Prostate gland (tissue), 2 donors: ENCODE measurements at regions not wholly inside any gene's neighbourhood (a gene's known extent, or its start where the extent isn't known, plus 50 kb on each side); places are given as distances from the start of the nearest gene placed in this dataset.

Experiments
- CTCF ChIP-seq, 4 experiments: fragments of 200-600 bp in 2 of 4; fragments of 450-650 bp in 2 of 4; sonication (generic) in 2 of 4; IDR thresholded peaks; 1 replicate in 3 of 4; 2 replicates in 1 of 4; pipeline ENCODE4 v1.5.1; 2016 to 2019; ENCODE audit warnings: antibody characterized with exemption in 4 of 4, mild to moderate bottlenecking in 2 of 4, moderate library complexity in 2 of 4
- POLR2A ChIP-seq: fragments of 450-650 bp; IDR thresholded peaks from one replicate; pipeline ENCODE4 v1.6.1; 2016; ENCODE audit warnings: antibody characterized with exemption, mild to moderate bottlenecking

DNA sequence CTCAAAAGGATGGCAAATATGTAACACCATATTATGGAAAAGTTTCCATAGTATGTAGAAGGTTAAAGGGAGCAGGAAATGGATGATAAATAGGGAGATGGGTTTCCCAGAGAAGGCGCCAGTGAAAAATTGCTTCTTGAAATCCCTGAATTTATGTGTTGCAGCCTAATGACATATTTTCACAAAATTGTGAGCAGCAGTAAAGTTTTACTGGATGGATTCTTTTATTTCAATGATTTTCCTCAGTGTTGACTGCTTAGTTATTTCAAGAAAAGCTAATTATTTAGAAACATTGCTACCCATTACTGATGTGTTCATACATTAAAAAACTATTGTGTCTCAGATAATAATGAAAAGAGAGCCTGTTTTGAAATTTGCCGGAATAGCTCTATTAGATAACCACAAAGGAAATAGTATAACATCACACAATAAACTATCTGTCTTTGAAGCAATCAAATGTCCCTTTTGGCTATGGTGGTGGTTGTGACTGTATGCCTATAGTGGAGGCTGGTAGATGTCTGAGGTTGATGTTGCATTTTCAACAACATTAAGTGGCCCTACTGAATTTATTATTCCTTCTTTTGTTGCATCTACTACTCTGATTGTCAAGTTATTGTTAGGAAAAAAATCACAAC is 169.9 kb upstream of the HAND2 start:
- no peak for TF ChIP-seq CTCF (IDR thresholded peaks at IDR 0.05)
- TF ChIP-seq POLR2A, result no peak
